MCF 10A (cell line): ENCODE measurements at regions not wholly inside any gene's neighbourhood (a gene's known extent, or its start where the extent isn't known, plus 50 kb on each side); places are given as distances from the start of the nearest gene placed in this dataset.
"Not testable (repeated sequence)": the region's sequence is repeated elsewhere in the genome, so short reads cannot be mapped to it uniquely, and the experiment has no call there.

Experiments
- BruUV-seq: library from RNA; stranded (reverse); fragments of 400-500 nt; replicated peaks from 2 replicates; lab custom pipeline; 2021; lab: Mats Ljungman, UMichigan
- CTCF ChIA-PET: fragments of 300-600 bp; sonication (Branson Sonifier 250); formaldehyde crosslinking; extraction: SDS; loops from one replicate; lab custom pipeline; 2021; ENCODE audit warnings: antibody characterized with exemption, inconsistent platforms; lab: Yijun Ruan, JAX
- POLR2A ChIA-PET: fragments of 300-600, 350-650 bp; sonication (Branson Sonifier 250); formaldehyde crosslinking; extraction: SDS; loops from one replicate; lab custom pipeline; 2020; ENCODE audit warnings: antibody characterized with exemption, inconsistent platforms; lab: Yijun Ruan, JAX
- DNase-seq: peaks from one replicate; pipeline ENCODE4 v3.0.0-alpha.2; 2018; ENCODE audit not compliant: unreplicated experiment
- H3K27ac Mint-ChIP-seq: one replicate; pipeline ENCODE4 v1.8.0; 2022; ENCODE audit warnings: mild to moderate bottlenecking, low read depth, mixed read lengths; ENCODE audit not compliant: unreplicated experiment
- H3K27me3 Mint-ChIP-seq: one replicate; pipeline ENCODE4 v1.8.0; 2022; ENCODE audit warnings: mixed read lengths; ENCODE audit not compliant: insufficient read depth, unreplicated experiment
- H3K36me3 Mint-ChIP-seq: one replicate; pipeline ENCODE4 v1.8.0; 2022; ENCODE audit warnings: mild to moderate bottlenecking, moderate library complexity, mixed read lengths; ENCODE audit not compliant: insufficient read depth, unreplicated experiment
- H3K4me1 Mint-ChIP-seq: one replicate; pipeline ENCODE4 v1.8.0; 2022; ENCODE audit warnings: mixed read lengths; ENCODE audit not compliant: insufficient read depth, unreplicated experiment
- H3K4me3 Mint-ChIP-seq: one replicate; pipeline ENCODE4 v1.8.0; 2022; ENCODE audit warnings: mild to moderate bottlenecking, moderate library complexity, mixed read lengths; ENCODE audit not compliant: unreplicated experiment
- H3K9me3 Mint-ChIP-seq: one replicate; pipeline ENCODE4 v1.8.0; 2022; ENCODE audit warnings: mixed read lengths; ENCODE audit not compliant: unreplicated experiment
- intact Hi-C: fragments of 100-400 bp; cut with micrococcal nuclease; formaldehyde crosslinking; loops from 2 replicates; pipeline ENCODE4 v1.14.1; 2022
- TF ChIP-seq, protein P1 (sequence below): fragments of 200-600 bp; IDR thresholded peaks from one replicate; pipeline ENCODE4 v1.8.0; 2022; ENCODE audit warnings: antibody characterized with exemption, mild to moderate bottlenecking; ENCODE audit not compliant: unreplicated experiment

GRCh38 chr17:63221939-63222338 is 224.2 kb downstream of the CYB561 start:
- BruUV-seq = no TSS peak
- ChIA-PET POLR2A (interaction anchor here (0.8 kb wide), 1 partner anchor 9 kb away, joined by 3 read pairs; no protein-coding TSS in a partner anchor), CTCF (no interaction called here)
- Mint-ChIP-seq H3K4me1 (no peaks in the 10 kb centered on the region), H3K36me3 (peaks cover 6% of the 10 kb centered on the region), H3K4me3 (no peak overlapping the region), H3K9me3 (no peaks in the 10 kb centered on the region), H3K27me3 (no peaks in the 10 kb centered on the region), H3K27ac (no peak overlapping the region)
- intact Hi-C loops = no loop called here
- TF ChIP-seq, protein P1, sequence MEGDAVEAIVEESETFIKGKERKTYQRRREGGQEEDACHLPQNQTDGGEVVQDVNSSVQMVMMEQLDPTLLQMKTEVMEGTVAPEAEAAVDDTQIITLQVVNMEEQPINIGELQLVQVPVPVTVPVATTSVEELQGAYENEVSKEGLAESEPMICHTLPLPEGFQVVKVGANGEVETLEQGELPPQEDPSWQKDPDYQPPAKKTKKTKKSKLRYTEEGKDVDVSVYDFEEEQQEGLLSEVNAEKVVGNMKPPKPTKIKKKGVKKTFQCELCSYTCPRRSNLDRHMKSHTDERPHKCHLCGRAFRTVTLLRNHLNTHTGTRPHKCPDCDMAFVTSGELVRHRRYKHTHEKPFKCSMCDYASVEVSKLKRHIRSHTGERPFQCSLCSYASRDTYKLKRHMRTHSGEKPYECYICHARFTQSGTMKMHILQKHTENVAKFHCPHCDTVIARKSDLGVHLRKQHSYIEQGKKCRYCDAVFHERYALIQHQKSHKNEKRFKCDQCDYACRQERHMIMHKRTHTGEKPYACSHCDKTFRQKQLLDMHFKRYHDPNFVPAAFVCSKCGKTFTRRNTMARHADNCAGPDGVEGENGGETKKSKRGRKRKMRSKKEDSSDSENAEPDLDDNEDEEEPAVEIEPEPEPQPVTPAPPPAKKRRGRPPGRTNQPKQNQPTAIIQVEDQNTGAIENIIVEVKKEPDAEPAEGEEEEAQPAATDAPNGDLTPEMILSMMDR = no peak
- DNase-seq = no peak

DNA sequence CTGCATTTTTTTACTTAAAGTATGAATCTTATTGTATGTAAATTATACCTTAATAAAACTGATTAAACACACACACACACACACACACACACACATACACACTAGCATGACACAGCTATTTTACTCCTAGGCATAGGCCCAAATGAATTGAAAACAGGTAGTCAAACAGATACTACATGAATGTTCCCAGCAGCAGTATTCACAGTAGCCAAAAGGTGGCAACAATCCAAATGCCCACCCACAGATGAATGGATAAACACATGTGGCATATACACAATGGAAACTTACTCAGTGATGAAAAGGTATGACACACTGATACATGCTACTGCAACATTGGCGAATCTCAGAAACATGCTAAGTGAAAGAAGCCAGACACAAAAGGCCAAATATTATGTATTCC is 223.5 kb downstream of the CYB561 start:
- peak; percentile 17 for DNase-seq
- no peaks in the 10 kb centered on the region for H3K27me3 Mint-ChIP-seq
- BruUV-seq = no TSS peak
- H3K36me3 Mint-ChIP-seq = peaks cover 6% of the 10 kb centered on the region
- H3K9me3 Mint-ChIP-seq = no peaks in the 10 kb centered on the region
- CTCF ChIA-PET = no interaction called here
- intact Hi-C loops = no loop called here
- H3K27ac Mint-ChIP-seq = no peak overlapping the region
- POLR2A ChIA-PET = interaction anchor here (0.8 kb wide), 2 partner anchors 8 to 39 kb away, joined by 3 read pairs; no protein-coding TSS in a partner anchor
- H3K4me1 Mint-ChIP-seq = no peaks in the 10 kb centered on the region
- TF ChIP-seq, protein P1 = no peak
- no peak overlapping the region for H3K4me3 Mint-ChIP-seq

DNA sequence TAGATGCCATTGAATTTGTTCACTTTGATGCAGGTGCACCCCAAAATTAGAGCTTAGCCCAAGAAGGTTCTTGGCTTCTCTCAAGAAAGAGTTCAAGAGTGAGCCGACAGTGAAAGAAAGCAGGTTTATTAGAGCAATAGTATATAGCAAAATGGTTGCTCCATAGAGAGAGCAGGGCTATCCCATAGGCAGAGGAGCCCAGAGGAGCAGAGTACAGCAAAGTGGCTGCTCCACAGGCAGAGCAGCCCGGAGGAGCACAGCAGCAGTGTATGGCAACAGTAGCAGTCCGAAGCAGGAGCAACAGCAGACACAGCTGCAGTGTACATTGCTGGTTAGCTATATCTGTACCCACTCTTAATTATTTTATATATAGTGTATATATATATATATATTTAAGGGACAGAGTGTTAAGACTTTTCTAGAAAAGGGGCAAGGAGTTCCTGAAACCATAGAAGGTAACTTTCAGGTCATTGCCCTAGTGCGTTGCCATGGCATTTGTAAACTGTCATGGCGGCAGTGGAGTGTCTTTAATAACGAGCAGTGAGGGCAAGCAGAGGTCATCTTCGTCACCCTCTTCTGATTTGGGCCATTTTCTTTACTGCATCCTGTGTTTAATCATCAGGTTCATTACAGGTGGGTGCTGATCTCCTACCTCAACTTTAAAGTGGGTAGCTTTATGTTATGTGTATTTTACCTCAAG is 222.7 kb downstream of the CYB561 start:
- Mint-ChIP-seq H3K4me3 (no peak overlapping the region), H3K4me1 (no peaks in the 10 kb centered on the region), H3K27ac (no peak overlapping the region), H3K27me3 (no peaks in the 10 kb centered on the region), H3K36me3 (no peaks in the 10 kb centered on the region), H3K9me3 (no peaks in the 10 kb centered on the region)
- intact Hi-C loops = no loop called here
- ChIA-PET CTCF (no interaction called here), POLR2A (interaction anchor here (0.6 to 0.8 kb wide), 2 partner anchors 40 to 119 kb away, joined by 3 to 5 read pairs; no protein-coding TSS in a partner anchor)
- no peak for DNase-seq
- TF ChIP-seq, protein P1 = no peak
- no TSS peak for BruUV-seq

- Mint-ChIP-seq H3K4me3 (no peak overlapping the region), H3K27me3 (no peaks in the 10 kb centered on the region), H3K36me3 (no peaks in the 10 kb centered on the region), H3K4me1 (no peaks in the 10 kb centered on the region), H3K27ac (no peak overlapping the region), H3K9me3 (no peaks in the 10 kb centered on the region)
- CTCF ChIA-PET = no interaction called here
- TF ChIP-seq, protein P1 = no peak
- BruUV-seq = no TSS peak
- no peak for DNase-seq
- intact Hi-C loops = no loop called here
- POLR2A ChIA-PET = no interaction called here
Observed at GRCh38 chr17:63224644-63225043, 221.5 kb downstream of the CYB561 start.

DNA sequence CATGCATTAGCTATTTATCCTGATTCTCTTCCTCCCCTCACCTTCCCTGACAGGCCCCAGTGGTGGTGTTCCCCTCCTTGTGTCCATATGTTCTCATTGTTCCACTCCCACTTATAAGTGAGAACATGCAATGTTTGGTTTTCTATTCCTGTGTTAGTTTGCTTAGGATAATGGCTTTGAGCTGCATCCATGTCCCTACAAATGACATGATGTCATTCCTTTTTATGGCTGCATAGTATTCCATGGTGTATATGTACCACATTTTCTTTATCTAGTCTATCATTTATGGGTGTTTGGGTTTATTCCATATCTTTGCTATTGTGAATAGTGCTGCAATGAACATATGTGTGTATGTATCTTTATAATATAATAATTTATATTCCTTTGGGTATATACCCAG is 219.4 kb downstream of the CYB561 start:
- POLR2A ChIA-PET = interaction anchor here (1.2 to 2.1 kb wide), 2 partner anchors 25 to 26 kb away, joined by 3 to 7 read pairs; no protein-coding TSS in a partner anchor

DNA sequence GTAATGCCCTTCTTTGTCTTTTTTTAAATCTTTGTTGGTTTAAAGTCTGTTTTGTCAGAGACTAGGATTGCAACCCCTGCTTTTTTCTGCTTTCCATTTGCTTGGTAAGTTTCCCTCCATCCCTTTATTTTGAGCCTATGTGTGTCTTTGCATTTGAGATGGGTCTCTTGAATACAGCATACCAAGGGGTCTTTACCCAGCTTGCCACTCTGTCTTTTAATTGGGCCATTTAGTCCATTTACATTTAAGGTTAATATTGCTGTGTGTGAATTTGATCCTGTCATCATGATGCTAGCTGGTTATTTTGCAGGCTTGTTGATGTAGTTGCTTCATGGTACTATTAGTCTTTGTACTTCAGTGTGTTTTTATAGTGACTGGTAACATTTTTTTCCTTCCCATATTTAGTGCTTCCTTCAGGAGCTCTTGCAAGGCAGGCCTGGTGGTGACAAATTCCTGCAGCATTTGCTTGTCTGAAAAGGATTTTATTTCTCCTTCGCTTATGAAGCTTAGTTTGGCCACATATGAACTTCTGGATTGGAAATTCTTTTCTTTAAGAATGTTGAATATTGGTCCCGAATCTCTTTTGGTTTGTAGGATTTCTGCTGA is 215.0 kb downstream of the CYB561 start:
- peaks cover 11% of the 10 kb centered on the region for H3K9me3 Mint-ChIP-seq
- DNase-seq, H3K4me1 Mint-ChIP-seq, H3K27ac Mint-ChIP-seq, BruUV-seq, H3K36me3 Mint-ChIP-seq, H3K4me3 Mint-ChIP-seq, H3K27me3 Mint-ChIP-seq, intact Hi-C loops: not testable (repeated sequence)
- CTCF ChIA-PET = interaction anchor here (0.6 to 1.3 kb wide), 2 partner anchors 12 to 540 kb away, joined by 3 read pairs; no protein-coding TSS in a partner anchor
- POLR2A ChIA-PET = interaction anchor here (0.6 to 1.5 kb wide), 9 partner anchors 9 to 190 kb away, joined by 3 to 7 read pairs (median 4); no protein-coding TSS in a partner anchor

More for the DNA sequence above, 219.4 kb downstream of the CYB561 start:
- H3K4me3 Mint-ChIP-seq, DNase-seq, CTCF ChIA-PET, H3K36me3 Mint-ChIP-seq, H3K27me3 Mint-ChIP-seq, intact Hi-C loops, H3K4me1 Mint-ChIP-seq, BruUV-seq, H3K27ac Mint-ChIP-seq: not testable (repeated sequence)
- peaks cover 11% of the 10 kb centered on the region for H3K9me3 Mint-ChIP-seq
